ENCODE measurements at regions not wholly inside any gene's neighbourhood (a gene's known extent, or its start where the extent isn't known, plus 50 kb on each side); places are given as distances from the start of the nearest gene placed in this dataset.

DNA sequence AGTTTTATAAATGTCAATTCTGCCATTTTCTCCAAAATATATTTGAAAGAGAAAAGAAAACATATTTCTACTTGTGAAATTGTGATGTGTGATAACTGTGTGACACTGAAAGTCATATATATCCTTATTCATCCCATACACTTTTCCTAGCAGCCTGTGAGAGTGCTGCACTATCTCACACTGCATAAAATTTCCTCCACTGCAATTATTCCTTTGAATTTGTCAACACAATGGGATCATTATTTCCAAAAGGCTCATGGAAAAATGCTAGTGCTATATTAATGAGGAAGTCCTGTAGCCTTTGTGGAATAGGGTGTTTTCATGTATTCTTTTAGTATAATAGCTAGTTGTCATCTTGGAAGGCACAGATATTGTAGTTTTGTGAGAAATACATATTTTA lies 504.1 kb downstream of the RPL10L start:
- no peak for ATAC-seq
- TF ChIP-seq CSDC2 (CRISPR knock-in tag; IDR thresholded peaks at IDR 0.05) = no peak
- TF ChIP-seq, protein P1, sequence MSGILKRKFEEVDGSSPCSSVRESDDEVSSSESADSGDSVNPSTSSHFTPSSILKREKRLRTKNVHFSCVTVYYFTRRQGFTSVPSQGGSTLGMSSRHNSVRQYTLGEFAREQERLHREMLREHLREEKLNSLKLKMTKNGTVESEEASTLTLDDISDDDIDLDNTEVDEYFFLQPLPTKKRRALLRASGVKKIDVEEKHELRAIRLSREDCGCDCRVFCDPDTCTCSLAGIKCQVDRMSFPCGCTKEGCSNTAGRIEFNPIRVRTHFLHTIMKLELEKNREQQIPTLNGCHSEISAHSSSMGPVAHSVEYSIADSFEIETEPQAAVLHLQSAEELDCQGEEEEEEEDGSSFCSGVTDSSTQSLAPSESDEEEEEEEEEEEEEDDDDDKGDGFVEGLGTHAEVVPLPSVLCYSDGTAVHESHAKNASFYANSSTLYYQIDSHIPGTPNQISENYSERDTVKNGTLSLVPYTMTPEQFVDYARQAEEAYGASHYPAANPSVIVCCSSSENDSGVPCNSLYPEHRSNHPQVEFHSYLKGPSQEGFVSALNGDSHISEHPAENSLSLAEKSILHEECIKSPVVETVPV (CRISPR knock-in tag; IDR thresholded peaks at IDR 0.05) = no peak
- no peak for TF ChIP-seq ISL1 (CRISPR knock-in tag; IDR thresholded peaks at IDR 0.05)
- TF ChIP-seq, protein P2, sequence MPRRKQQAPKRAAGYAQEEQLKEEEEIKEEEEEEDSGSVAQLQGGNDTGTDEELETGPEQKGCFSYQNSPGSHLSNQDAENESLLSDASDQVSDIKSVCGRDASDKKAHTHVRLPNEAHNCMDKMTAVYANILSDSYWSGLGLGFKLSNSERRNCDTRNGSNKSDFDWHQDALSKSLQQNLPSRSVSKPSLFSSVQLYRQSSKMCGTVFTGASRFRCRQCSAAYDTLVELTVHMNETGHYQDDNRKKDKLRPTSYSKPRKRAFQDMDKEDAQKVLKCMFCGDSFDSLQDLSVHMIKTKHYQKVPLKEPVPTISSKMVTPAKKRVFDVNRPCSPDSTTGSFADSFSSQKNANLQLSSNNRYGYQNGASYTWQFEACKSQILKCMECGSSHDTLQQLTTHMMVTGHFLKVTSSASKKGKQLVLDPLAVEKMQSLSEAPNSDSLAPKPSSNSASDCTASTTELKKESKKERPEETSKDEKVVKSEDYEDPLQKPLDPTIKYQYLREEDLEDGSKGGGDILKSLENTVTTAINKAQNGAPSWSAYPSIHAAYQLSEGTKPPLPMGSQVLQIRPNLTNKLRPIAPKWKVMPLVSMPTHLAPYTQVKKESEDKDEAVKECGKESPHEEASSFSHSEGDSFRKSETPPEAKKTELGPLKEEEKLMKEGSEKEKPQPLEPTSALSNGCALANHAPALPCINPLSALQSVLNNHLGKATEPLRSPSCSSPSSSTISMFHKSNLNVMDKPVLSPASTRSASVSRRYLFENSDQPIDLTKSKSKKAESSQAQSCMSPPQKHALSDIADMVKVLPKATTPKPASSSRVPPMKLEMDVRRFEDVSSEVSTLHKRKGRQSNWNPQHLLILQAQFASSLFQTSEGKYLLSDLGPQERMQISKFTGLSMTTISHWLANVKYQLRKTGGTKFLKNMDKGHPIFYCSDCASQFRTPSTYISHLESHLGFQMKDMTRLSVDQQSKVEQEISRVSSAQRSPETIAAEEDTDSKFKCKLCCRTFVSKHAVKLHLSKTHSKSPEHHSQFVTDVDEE (CRISPR knock-in tag; IDR thresholded peaks at IDR 0.05) = no peak
- no peak for TF ChIP-seq TOX (CRISPR knock-in tag; IDR thresholded peaks at IDR 0.05; ENCODE audit: borderline replicate concordance)
- no peak for TF ChIP-seq ZFP3 (CRISPR knock-in tag; IDR thresholded peaks at IDR 0.05)
- no peak for TF ChIP-seq ZNF8 (CRISPR knock-in tag; IDR thresholded peaks at IDR 0.05)
- TF ChIP-seq ZFP30 (CRISPR knock-in tag; IDR thresholded peaks at IDR 0.05) = no peak
- no peak for TF ChIP-seq ESRRG (CRISPR knock-in tag; IDR thresholded peaks at IDR 0.05)
- TF ChIP-seq GLIS3 (CRISPR knock-in tag; IDR thresholded peaks at IDR 0.05) = no peak
- TF ChIP-seq BACH2 (CRISPR knock-in tag; IDR thresholded peaks at IDR 0.05; ENCODE audit: borderline replicate concordance) = no peak
- no peak for TF ChIP-seq PPARA (CRISPR knock-in tag; IDR thresholded peaks at IDR 0.05; ENCODE audit: borderline replicate concordance)
- TF ChIP-seq OSR1 (CRISPR knock-in tag; IDR thresholded peaks at IDR 0.05) = no peak
- TF ChIP-seq TCF4 (CRISPR knock-in tag; IDR thresholded peaks at IDR 0.05; ENCODE audit: borderline replicate concordance) = no peak

DNA sequence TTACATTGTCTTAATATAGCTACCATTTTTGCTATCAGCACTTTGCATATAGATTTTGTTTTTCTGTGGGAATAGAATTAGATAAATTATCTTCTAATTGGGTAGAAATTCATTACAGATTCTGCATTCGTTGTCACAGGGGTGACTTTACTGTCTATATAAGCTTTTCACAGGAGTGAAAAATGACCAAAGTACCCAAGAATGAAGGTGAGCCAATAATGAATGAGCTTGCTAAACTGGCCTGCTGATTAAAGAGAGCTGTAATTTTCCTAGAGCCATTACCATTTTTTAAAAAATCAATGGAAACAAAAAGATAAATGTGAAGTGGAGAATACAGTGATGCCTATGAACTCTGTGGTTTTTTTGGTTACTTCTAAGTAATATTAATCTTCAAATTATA lies 504.6 kb downstream of the RPL10L start:
- no peak for ATAC-seq
- TF ChIP-seq, protein P2 (CRISPR knock-in tag; IDR thresholded peaks at IDR 0.05) = no peak
- no peak for TF ChIP-seq SNAI2 (CRISPR knock-in tag; IDR thresholded peaks at IDR 0.05)
- no peak for TF ChIP-seq CSDC2 (CRISPR knock-in tag; IDR thresholded peaks at IDR 0.05)
- TF ChIP-seq ESRRG (CRISPR knock-in tag; IDR thresholded peaks at IDR 0.05) = no peak
- TF ChIP-seq, protein P3, sequence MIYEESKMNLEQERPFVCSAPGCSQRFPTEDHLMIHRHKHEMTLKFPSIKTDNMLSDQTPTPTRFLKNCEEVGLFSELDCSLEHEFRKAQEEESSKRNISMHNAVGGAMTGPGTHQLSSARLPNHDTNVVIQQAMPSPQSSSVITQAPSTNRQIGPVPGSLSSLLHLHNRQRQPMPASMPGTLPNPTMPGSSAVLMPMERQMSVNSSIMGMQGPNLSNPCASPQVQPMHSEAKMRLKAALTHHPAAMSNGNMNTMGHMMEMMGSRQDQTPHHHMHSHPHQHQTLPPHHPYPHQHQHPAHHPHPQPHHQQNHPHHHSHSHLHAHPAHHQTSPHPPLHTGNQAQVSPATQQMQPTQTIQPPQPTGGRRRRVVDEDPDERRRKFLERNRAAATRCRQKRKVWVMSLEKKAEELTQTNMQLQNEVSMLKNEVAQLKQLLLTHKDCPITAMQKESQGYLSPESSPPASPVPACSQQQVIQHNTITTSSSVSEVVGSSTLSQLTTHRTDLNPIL (CRISPR knock-in tag; IDR thresholded peaks at IDR 0.05; ENCODE audit: low read depth) = no peak
- no peak for TF ChIP-seq TCF4 (CRISPR knock-in tag; IDR thresholded peaks at IDR 0.05; ENCODE audit: borderline replicate concordance)
- no peak for TF ChIP-seq BACH2 (CRISPR knock-in tag; IDR thresholded peaks at IDR 0.05; ENCODE audit: borderline replicate concordance)
- no peak for TF ChIP-seq ZNF565 (CRISPR knock-in tag; conservative IDR thresholded peaks at IDR 0.05; ENCODE audit: low read depth)
- TF ChIP-seq, protein P1 (CRISPR knock-in tag; IDR thresholded peaks at IDR 0.05) = no peak
- no peak for TF ChIP-seq ZNF70 (CRISPR knock-in tag; IDR thresholded peaks at IDR 0.05)
- TF ChIP-seq ARNTL (CRISPR knock-in tag; IDR thresholded peaks at IDR 0.05; ENCODE audit: borderline replicate concordance, low read depth) = no peak
- no peak for TF ChIP-seq ZNF8 (CRISPR knock-in tag; IDR thresholded peaks at IDR 0.05)
- no peak for TF ChIP-seq ZFP3 (CRISPR knock-in tag; IDR thresholded peaks at IDR 0.05)
- no peak for TF ChIP-seq PPARA (CRISPR knock-in tag; IDR thresholded peaks at IDR 0.05; ENCODE audit: borderline replicate concordance)
- TF ChIP-seq TOX (CRISPR knock-in tag; IDR thresholded peaks at IDR 0.05; ENCODE audit: borderline replicate concordance) = no peak
- no peak for TF ChIP-seq ISL1 (CRISPR knock-in tag; IDR thresholded peaks at IDR 0.05)
- no peak for TF ChIP-seq ZC3H10 (CRISPR knock-in tag; IDR thresholded peaks at IDR 0.05)
- no peak for TF ChIP-seq ZFP30 (CRISPR knock-in tag; IDR thresholded peaks at IDR 0.05)
- TF ChIP-seq, protein P4, sequence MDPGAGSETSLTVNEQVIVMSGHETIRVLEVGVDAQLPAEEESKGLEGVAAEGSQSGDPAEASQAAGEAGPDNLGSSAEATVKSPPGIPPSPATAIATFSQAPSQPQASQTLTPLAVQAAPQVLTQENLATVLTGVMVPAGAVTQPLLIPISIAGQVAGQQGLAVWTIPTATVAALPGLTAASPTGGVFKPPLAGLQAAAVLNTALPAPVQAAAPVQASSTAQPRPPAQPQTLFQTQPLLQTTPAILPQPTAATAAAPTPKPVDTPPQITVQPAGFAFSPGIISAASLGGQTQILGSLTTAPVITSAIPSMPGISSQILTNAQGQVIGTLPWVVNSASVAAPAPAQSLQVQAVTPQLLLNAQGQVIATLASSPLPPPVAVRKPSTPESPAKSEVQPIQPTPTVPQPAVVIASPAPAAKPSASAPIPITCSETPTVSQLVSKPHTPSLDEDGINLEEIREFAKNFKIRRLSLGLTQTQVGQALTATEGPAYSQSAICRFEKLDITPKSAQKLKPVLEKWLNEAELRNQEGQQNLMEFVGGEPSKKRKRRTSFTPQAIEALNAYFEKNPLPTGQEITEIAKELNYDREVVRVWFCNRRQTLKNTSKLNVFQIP (CRISPR knock-in tag; IDR thresholded peaks at IDR 0.05; ENCODE audit: borderline replicate concordance, low read depth) = no peak
